ENCODE measurements at regions not wholly inside any gene's neighbourhood (a gene's known extent, or its start where the extent isn't known, plus 50 kb on each side); places are given as distances from the start of the nearest gene placed in this dataset.

DNA sequence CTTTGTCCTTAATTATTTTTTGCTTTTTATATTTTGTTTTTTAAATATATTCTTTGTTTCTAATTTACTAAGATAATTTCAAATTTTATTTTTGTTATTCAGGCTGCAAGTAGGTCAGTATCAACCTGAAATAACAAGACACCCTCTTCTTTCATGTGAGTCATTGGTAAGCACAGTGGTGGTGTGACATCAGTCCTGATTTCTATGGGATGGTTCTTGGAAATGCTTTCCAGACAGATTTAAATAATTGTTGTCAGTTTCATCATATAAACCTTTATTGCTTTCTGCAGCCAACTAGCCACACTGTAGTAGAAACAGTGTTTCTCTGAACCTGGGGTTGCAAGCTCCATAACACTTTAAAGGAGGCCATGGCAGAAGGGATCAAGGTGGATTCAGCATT lies 157.5 kb upstream of the C21orf91 start:
- H3K36me3 ChIP-seq, result no peaks in the 10 kb centered on the region
- TF ChIP-seq, protein P1, sequence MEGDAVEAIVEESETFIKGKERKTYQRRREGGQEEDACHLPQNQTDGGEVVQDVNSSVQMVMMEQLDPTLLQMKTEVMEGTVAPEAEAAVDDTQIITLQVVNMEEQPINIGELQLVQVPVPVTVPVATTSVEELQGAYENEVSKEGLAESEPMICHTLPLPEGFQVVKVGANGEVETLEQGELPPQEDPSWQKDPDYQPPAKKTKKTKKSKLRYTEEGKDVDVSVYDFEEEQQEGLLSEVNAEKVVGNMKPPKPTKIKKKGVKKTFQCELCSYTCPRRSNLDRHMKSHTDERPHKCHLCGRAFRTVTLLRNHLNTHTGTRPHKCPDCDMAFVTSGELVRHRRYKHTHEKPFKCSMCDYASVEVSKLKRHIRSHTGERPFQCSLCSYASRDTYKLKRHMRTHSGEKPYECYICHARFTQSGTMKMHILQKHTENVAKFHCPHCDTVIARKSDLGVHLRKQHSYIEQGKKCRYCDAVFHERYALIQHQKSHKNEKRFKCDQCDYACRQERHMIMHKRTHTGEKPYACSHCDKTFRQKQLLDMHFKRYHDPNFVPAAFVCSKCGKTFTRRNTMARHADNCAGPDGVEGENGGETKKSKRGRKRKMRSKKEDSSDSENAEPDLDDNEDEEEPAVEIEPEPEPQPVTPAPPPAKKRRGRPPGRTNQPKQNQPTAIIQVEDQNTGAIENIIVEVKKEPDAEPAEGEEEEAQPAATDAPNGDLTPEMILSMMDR (IDR thresholded peaks at IDR 0.05), result no peak
- H3K27me3 ChIP-seq, result no peaks in the 10 kb centered on the region
- no peak overlapping the region for H3K27ac ChIP-seq
- H3K4me1 ChIP-seq (ENCODE audit: control insufficient read depth in 1 of 2, insufficient read depth in 1 of 2, low read depth in 1 of 2, low read length in 1 of 2), result no peaks in the 10 kb centered on the region
- no peak overlapping the region for H3K4me3 ChIP-seq (ENCODE audit: low read depth in 1 of 2, low read length in 1 of 2)
- no peaks in the 10 kb centered on the region for H3K9me3 ChIP-seq

DNA sequence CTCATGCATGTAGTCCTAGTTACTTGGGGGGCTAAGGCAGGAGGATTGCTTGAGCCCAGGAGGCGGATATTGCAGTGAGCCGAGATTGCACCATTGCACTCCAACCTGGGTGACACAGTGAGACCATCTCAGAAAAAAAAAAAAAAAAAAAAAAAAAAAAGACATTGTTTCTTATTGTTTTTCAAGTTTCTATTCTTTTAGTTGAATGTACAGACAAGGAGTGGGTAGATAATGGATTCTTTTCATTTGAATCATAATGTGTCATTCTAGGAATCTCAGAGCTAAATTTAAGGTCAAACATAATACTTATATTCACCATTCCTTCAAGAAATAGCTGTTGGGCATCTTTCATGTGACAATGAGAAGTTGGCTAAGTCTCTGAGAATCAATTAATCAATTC lies 157.0 kb upstream of the C21orf91 start:
- H3K27ac ChIP-seq, result no peak overlapping the region
- no peaks in the 10 kb centered on the region for H3K4me1 ChIP-seq (ENCODE audit: control insufficient read depth in 1 of 2, insufficient read depth in 1 of 2, low read depth in 1 of 2, low read length in 1 of 2)
- TF ChIP-seq, protein P1 (IDR thresholded peaks at IDR 0.05), result no peak
- no peaks in the 10 kb centered on the region for H3K36me3 ChIP-seq
- H3K4me3 ChIP-seq (ENCODE audit: low read depth in 1 of 2, low read length in 1 of 2), result no peak overlapping the region
- no peaks in the 10 kb centered on the region for H3K9me3 ChIP-seq
- no peaks in the 10 kb centered on the region for H3K27me3 ChIP-seq

DNA sequence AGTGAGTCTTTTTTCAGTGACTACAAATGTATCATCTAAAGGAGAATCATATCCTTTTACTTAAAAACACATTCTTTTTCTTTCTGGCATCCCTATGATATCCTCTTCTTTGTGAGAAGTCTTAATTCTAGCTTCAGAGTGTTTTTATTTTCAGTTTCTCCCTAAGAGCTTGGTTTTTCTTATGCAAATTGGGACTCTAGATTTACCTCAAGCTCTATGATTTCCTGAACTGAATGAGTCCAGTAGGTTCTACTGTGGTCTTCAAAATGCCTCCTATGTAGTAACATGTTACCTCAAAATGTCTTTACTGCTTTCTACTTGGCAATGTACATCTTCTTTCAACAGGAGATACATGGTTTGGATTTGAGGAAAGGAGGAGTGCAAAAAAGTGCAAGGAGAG lies 148.2 kb upstream of the C21orf91 start:
- no peaks in the 10 kb centered on the region for H3K4me1 ChIP-seq (ENCODE audit: control insufficient read depth in 1 of 2, insufficient read depth in 1 of 2, low read depth in 1 of 2, low read length in 1 of 2)
- H3K27ac ChIP-seq, result no peak overlapping the region
- H3K36me3 ChIP-seq, result no peaks in the 10 kb centered on the region
- no peak overlapping the region for H3K4me3 ChIP-seq (ENCODE audit: low read depth in 1 of 2, low read length in 1 of 2)
- no peaks in the 10 kb centered on the region for H3K27me3 ChIP-seq
- no peaks in the 10 kb centered on the region for H3K9me3 ChIP-seq
- TF ChIP-seq, protein P1 (IDR thresholded peaks at IDR 0.05), result no peak

DNA sequence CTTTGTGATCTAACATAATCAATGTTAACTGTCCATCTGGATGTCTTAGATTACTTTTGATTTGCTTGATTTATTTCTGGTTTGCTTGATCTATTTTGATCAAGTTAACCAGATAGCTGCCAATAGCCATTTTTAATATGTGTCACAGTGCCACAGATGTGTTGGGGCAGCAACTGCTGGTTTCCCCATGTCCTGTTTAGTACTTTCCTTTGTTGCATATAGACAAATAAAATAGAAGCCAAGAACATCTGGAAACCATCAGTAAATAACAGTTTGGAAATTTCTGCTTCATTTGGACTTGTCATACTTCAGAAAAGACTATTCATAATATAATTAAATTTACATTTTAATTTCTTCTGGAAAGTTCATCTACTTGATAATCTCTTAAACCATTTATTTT lies 145.6 kb upstream of the C21orf91 start:
- Histone ChIP-seq H3K4me1 (ENCODE audit: control insufficient read depth in 1 of 2, insufficient read depth in 1 of 2, low read depth in 1 of 2, low read length in 1 of 2) (no peaks in the 10 kb centered on the region), H3K9me3 (no peaks in the 10 kb centered on the region), H3K36me3 (no peaks in the 10 kb centered on the region), H3K27ac (no peak overlapping the region), H3K4me3 (ENCODE audit: low read depth in 1 of 2, low read length in 1 of 2) (no peak overlapping the region), H3K27me3 (no peaks in the 10 kb centered on the region)
- TF ChIP-seq, protein P1 (IDR thresholded peaks at IDR 0.05), result no peak

DNA sequence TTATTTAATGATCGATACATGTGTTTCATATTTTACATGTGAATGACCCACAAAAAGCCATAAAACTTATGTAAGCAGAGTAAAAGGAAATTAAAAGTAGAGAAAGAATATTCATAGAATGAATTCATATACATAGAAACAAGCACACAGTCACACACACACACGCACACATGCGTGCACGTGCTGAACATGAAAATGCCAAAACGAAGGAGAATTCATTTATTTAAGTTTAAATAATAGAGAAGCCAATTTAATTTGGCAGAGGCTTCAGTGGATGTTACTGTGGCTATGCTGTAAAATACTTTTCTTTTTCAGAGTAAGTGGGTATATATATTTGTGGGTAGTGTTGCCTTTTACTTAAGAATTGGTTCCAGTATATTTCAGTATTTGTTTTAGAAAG lies 145.0 kb upstream of the C21orf91 start:
- H3K4me1 ChIP-seq (ENCODE audit: control insufficient read depth in 1 of 2, insufficient read depth in 1 of 2, low read depth in 1 of 2, low read length in 1 of 2), result no peaks in the 10 kb centered on the region
- H3K27me3 ChIP-seq, result no peaks in the 10 kb centered on the region
- TF ChIP-seq, protein P1 (IDR thresholded peaks at IDR 0.05), result no peak
- H3K4me3 ChIP-seq (ENCODE audit: low read depth in 1 of 2, low read length in 1 of 2), result no peak overlapping the region
- no peaks in the 10 kb centered on the region for H3K9me3 ChIP-seq
- H3K27ac ChIP-seq, result no peak overlapping the region
- no peaks in the 10 kb centered on the region for H3K36me3 ChIP-seq

DNA sequence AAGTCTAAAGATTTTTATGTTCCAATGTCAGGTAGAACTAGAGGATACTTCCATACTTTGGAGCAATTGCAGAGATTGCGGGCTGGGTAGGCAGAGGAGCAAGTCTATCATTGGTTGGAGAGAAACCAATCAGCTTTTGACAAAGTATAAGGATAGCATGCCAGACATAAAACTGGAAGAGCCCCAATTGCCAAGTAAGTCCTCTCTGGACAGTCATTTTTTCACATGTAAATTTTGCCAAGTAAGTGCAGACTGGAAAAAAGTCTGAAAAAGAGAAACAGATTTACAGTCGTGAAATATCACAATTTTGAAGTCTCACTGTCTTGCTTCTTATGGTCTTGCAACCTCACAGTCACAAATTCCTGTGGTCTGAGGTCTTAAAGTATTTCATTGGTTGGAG lies 131.4 kb upstream of the C21orf91 start:
- Histone ChIP-seq H3K27ac (no peak overlapping the region), H3K9me3 (no peaks in the 10 kb centered on the region), H3K4me3 (ENCODE audit: low read depth in 1 of 2, low read length in 1 of 2) (no peak overlapping the region), H3K4me1 (ENCODE audit: control insufficient read depth in 1 of 2, insufficient read depth in 1 of 2, low read depth in 1 of 2, low read length in 1 of 2) (no peaks in the 10 kb centered on the region), H3K27me3 (no peaks in the 10 kb centered on the region), H3K36me3 (no peaks in the 10 kb centered on the region)
- TF ChIP-seq, protein P1 (IDR thresholded peaks at IDR 0.05), result no peak
